HuH-7 (cell line): ENCODE measurements at regions not wholly inside any gene's neighbourhood (a gene's known extent, or its start where the extent isn't known, plus 50 kb on each side); places are given as distances from the start of the nearest gene placed in this dataset.
"Not testable (repeated sequence)": the region's sequence is repeated elsewhere in the genome, so short reads cannot be mapped to it uniquely, and the experiment has no call there.

Source experiments
- DNase-seq: peaks from one replicate; pipeline ENCODE4 v3.0.0; 2011; ENCODE audit warnings: low spot score

GRCh38 chr21:17679002-17679600 is 66.4 kb upstream of the BTG3 start:
- DNase-seq: peak; percentile 30

- DNase-seq: not testable (repeated sequence)
Observed at GRCh38 chr21:17676930-17677329, 64.2 kb upstream of the BTG3 start.

- DNase-seq: no peak
Observed at GRCh38 chr21:17674106-17674505, 61.4 kb upstream of the BTG3 start.

- no peak for DNase-seq
Observed at GRCh38 chr21:17673261-17674020, 60.7 kb upstream of the BTG3 start.

GRCh38 chr21:17671733-17672132 is 59.0 kb upstream of the BTG3 start:
- no peak for DNase-seq

GRCh38 chr21:17668479-17669140 is 55.9 kb upstream of the BTG3 start:
- DNase-seq: no peak

- no peak for DNase-seq
Observed at GRCh38 chr21:17667256-17667655, 54.6 kb upstream of the BTG3 start.
